GM23338 (cell line): ENCODE measurements at regions not wholly inside any gene's neighbourhood (a gene's known extent, or its start where the extent isn't known, plus 50 kb on each side); places are given as distances from the start of the nearest gene placed in this dataset.

Experiments used
- CREB1 ChIP-seq: fragments of 250-450 bp; sonication (Bioruptor Pico); IDR thresholded peaks from 2 replicates; pipeline ENCODE4 v1.5.0; 2020; ENCODE audit warnings: low read depth, mild to moderate bottlenecking, moderate library complexity
- CTCF ChIP-seq, 2 experiments: fragments of 200-600 bp in 1 of 2; sonication (generic) in 1 of 2; conservative IDR thresholded peaks; 2 replicates each; pipeline versions ENCODE4 v1.5.1 to v1.6.1; 2016 to 2017; ENCODE audit warnings: antibody characterized with exemption in 2 of 2, low read depth in 2 of 2, mild to moderate bottlenecking in 2 of 2, moderate library complexity in 1 of 2
- ETS1 ChIP-seq: IDR thresholded peaks from 2 replicates; pipeline ENCODE4 v1.6.1; 2016; ENCODE audit warnings: antibody characterized with exemption
- EZH2 ChIP-seq: fragments of 200-600 bp; sonication (generic); IDR thresholded peaks from one replicate; pipeline ENCODE4 v1.8.0; 2017; ENCODE audit warnings: antibody characterized with exemption, mild to moderate bottlenecking, low read depth; ENCODE audit not compliant: unreplicated experiment
- EZH2phosphoT487 ChIP-seq: fragments of 200-600 bp; sonication (generic); IDR thresholded peaks from one replicate; pipeline ENCODE4 v1.8.1; 2018; ENCODE audit warnings: antibody characterized with exemption; ENCODE audit not compliant: unreplicated experiment
- JUNB ChIP-seq: IDR thresholded peaks from one replicate; pipeline ENCODE4 v1.6.1; 2016; ENCODE audit warnings: antibody characterized with exemption; ENCODE audit not compliant: unreplicated experiment
- POLR2AphosphoS5 ChIP-seq: IDR thresholded peaks from 2 replicates; pipeline ENCODE4 v1.6.1; 2016; ENCODE audit warnings: antibody characterized with exemption, low read depth
- ZNF114 ChIP-seq: fragments of 250-450 bp; sonication (Bioruptor Pico); IDR thresholded peaks from 2 replicates; pipeline ENCODE4 v1.5.0; 2020; ENCODE audit warnings: mild to moderate bottlenecking, moderate library complexity
- TF ChIP-seq, protein P1 (sequence below): IDR thresholded peaks from one replicate; pipeline ENCODE4 v1.6.1; 2018; ENCODE audit warnings: antibody characterized with exemption; ENCODE audit not compliant: unreplicated experiment

GRCh38 chr9:80790764-80791163, 898.6 kb downstream of the TLE1 start:
- no peak for TF ChIP-seq CTCF (conservative IDR thresholded peaks at IDR 0.05; ENCODE audit: low read depth in 2 of 2)
- TF ChIP-seq EZH2: no peak
- no peak for TF ChIP-seq POLR2AphosphoS5
- no peak for TF ChIP-seq EZH2phosphoT487
- TF ChIP-seq, protein P1, sequence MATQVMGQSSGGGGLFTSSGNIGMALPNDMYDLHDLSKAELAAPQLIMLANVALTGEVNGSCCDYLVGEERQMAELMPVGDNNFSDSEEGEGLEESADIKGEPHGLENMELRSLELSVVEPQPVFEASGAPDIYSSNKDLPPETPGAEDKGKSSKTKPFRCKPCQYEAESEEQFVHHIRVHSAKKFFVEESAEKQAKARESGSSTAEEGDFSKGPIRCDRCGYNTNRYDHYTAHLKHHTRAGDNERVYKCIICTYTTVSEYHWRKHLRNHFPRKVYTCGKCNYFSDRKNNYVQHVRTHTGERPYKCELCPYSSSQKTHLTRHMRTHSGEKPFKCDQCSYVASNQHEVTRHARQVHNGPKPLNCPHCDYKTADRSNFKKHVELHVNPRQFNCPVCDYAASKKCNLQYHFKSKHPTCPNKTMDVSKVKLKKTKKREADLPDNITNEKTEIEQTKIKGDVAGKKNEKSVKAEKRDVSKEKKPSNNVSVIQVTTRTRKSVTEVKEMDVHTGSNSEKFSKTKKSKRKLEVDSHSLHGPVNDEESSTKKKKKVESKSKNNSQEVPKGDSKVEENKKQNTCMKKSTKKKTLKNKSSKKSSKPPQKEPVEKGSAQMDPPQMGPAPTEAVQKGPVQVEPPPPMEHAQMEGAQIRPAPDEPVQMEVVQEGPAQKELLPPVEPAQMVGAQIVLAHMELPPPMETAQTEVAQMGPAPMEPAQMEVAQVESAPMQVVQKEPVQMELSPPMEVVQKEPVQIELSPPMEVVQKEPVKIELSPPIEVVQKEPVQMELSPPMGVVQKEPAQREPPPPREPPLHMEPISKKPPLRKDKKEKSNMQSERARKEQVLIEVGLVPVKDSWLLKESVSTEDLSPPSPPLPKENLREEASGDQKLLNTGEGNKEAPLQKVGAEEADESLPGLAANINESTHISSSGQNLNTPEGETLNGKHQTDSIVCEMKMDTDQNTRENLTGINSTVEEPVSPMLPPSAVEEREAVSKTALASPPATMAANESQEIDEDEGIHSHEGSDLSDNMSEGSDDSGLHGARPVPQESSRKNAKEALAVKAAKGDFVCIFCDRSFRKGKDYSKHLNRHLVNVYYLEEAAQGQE: no peak
- no peak for TF ChIP-seq CREB1
- TF ChIP-seq JUNB: no peak
- no peak for TF ChIP-seq ZNF114 (CRISPR knock-in tag)
- TF ChIP-seq ETS1: no peak
